NCI-H1436 treated with DMSO at 0.1 percent for 48 hours (cell line): ENCODE measurements at regions not wholly inside any gene's neighbourhood (a gene's known extent, or its start where the extent isn't known, plus 50 kb on each side); places are given as distances from the start of the nearest gene placed in this dataset.
A peak's percentile ranks its signal among the peaks of the same experiment; 100 is the strongest.
"Not testable (repeated sequence)": the region's sequence is repeated elsewhere in the genome, so short reads cannot be mapped to it uniquely, and the experiment has no call there.

Experiments used
- DNase-seq: peaks from one replicate; lab custom pipeline; 2025; lab: John Stamatoyannopoulos, UW

GRCh38 chr1:105137543-105138457, 1388.1 kb downstream of the AMY1C start:
- DNase-seq: peak; percentile 26

DNA sequence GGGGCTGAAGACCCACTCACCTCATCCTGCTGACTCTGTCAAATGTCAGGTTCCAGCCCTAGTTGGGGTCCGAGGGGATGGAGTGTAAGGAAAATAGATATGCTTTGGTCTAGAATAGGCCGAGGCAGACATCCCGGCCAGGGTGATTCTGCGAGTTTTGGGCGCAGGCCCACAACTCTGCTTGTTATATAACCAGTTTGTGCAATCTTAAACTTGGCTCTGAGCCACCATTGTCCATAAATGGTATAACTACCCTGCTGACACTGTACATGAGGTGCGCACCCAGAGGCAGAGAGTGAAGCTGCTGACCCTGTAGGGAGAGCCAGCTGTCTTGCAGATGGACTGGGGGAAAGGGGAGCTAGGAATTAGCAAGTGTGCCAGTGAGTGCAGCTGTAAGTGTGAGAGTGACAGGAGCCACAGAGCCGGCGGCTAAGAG, 1388.8 kb downstream of the AMY1C start:
- DNase-seq: peak; percentile 45

DNA sequence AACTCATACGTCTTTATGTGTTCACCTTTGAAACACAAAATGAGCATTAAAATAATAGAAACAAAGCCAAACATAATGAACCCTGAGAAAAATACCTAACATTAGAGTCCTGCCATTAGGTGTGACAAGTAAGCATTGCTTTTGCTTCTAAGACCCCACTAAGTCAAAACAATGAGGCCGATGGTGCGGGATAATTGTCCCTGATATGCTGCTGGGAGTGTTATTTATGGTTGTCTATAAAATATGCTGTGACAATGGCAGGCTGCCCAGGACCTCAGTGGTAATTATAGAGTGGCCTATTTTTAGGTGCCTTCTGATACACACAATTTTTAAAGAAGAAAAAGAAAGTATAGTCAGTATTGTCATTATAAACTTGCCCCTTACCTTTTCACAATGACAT, 1423.1 kb downstream of the AMY1C start:
- DNase-seq: peak; percentile 16

DNA sequence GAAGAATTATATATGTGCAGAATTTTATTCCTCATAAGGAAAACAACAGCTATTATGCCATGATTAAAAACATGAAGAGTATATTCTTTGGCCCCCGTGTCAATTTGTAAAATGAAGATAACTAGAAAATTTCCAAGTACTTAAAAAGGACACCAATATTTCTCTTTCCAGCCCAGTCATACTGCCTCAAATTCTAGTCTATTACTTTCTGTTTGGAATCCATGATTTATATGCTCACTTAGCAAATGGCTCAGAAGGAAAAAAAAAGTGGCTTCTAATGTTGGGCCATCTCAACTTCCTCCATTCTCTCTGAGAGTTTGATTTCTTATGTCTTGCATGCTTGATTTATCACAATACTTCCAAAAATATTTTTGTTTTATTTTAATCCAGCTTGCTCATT, 1431.1 kb downstream of the AMY1C start:
- DNase-seq: no peak

GRCh38 chr1:105204836-105205371, 1455.2 kb downstream of the AMY1C start:
- DNase-seq: no peak

- DNase-seq: no peak
Observed at GRCh38 chr1:105208581-105208980, 1458.9 kb downstream of the AMY1C start.

GRCh38 chr1:105210747-105211146, 1461.0 kb downstream of the AMY1C start:
- no peak for DNase-seq

- no peak for DNase-seq
Observed at GRCh38 chr1:105231378-105231777, 1481.7 kb downstream of the AMY1C start.

DNA sequence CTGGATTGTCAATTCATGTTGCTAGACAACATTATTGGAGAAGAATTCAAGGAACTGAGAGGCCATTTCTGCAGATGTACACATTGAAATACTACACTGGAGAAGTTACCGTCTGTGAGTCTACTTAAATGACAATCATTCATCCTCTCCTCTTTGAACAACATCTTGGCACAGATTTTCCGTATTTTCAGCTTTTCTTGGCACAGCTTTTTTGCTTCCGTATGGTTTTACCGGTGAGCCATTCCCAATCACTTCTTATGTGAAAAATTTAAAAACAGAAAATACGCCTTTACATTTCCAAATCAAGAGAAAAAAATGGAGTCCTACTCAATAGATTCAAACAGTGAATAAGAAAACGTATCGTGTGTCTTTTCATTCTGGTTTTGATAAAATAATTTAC, 1493.7 kb downstream of the AMY1C start:
- no peak for DNase-seq

DNA sequence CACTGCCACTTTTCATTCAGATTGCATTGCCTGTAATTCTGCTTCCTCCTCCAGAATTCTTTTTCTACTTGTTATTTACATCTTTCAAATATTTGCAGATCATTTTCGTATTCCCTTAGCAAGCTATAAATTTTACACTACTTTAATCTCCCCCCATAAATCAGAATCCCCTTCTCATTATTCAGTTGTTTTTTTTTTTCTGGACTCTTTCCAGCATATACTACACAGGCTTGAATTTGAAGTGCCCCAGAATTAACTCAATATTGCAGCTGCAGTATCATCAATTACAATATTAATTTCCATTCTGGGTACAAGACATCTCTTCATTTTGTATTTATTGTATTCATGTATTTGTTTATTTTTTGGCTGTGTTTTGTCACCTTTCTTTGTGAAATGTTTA, 1494.3 kb downstream of the AMY1C start:
- DNase-seq: peak; percentile 27

DNA sequence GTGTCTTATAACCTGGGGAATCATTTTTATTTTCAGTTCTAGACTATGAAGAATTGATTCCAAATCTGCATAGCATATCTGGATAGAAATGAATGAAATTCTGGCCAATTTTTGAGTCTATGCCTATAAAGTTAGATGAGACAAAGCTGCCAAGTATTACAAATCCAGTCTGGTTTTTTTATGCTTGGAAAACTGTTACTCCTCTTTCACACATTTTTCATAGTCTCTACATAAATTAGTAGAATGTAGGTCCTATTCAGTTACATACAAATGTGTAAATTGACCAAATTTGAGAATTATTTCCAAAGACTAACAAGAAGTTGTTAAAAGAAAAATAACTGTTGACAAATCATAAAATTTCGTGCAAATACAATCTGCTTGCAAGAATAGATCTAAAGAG, 1505.2 kb downstream of the AMY1C start:
- DNase-seq: no peak

- peak; percentile 32 for DNase-seq
Observed at GRCh38 chr1:105260001-105260400, 1510.3 kb downstream of the AMY1C start.

- DNase-seq: no peak
Observed at GRCh38 chr1:105270966-105271365, 1521.3 kb downstream of the AMY1C start.

- DNase-seq: not testable (repeated sequence)
Observed at GRCh38 chr1:105272376-105272775, 1522.7 kb downstream of the AMY1C start.

DNA sequence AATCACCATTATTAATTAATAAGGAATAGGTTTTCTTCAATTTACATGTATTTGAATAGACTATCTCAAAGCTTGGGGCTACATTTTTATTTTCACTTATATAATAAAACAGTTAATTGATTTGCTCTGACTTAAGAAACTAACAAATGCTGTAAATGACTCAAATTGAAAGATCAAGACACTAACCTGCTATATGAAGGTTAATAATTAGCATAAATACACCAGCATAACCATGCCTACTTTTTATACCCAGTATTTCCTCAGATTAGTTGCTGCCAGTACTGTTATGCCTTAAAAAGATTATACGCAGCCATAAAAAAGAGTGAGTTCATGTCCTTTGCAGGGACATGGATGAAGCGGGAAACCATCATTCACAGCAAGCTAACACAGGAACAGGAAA, 1545.1 kb downstream of the AMY1C start:
- DNase-seq: no peak

GRCh38 chr1:105310063-105310462, 1560.4 kb downstream of the AMY1C start:
- no peak for DNase-seq

DNA sequence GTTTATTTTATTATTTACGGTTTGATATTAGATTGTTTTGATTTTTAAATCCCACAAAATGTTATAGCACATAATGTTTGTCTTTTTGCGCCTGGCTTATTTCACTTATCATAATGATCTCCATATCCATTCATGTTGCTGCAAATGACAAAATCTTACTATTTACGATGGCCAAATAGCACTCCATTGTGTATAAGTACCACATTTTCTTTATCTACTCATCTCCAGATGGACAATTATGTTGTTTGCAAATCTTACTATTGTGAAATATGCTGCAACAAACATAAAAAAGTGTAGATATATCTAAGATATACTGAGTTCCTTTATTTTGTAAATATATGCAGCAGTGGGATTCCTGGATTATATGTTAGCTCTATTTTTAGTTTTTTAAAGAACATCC, 1568.3 kb downstream of the AMY1C start:
- DNase-seq: no peak

- DNase-seq: no peak
Observed at GRCh38 chr1:105326886-105327285, 1577.2 kb downstream of the AMY1C start.

GRCh38 chr1:105337420-105337819, 1587.7 kb downstream of the AMY1C start:
- no peak for DNase-seq

DNA sequence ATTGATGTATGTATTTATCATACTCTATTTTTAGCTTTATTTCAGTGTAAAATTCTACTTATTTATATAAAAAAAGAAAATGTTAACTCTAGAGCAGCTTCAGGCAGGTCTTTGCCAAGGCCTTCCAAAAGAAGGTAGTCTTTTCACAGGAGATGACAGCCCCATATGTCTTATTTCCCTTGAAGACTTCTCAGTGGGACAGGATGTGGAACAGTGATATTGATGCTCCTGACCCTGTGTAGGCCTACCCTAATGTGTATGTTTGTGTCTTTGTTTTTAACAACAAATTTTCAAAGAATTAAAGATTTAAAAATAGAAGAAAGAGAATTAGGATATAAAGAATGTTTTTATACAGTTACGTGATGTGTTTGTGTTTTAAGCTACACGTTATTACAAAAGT, 1593.6 kb downstream of the AMY1C start:
- no peak for DNase-seq

DNA sequence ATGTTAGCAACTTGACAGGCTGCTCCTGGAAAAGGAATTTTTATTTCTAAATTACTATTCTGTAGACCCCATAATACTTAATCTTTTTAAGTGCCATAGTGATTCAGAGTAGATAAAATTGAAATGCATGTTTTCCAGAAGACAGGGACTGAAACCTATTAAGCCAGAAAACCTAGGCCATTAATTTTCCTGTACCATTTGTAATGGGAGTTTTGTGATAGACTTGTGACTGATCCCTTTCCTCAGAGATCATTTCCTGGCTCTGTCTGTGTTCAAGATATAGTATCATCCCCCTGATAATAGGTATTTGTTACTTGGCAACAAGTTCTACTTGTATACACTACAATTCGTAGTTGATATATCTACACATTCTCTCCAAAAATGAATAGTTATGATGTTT, 1609.8 kb downstream of the AMY1C start:
- no peak for DNase-seq

- no peak for DNase-seq
Observed at GRCh38 chr1:105362438-105362837, 1612.7 kb downstream of the AMY1C start.

DNA sequence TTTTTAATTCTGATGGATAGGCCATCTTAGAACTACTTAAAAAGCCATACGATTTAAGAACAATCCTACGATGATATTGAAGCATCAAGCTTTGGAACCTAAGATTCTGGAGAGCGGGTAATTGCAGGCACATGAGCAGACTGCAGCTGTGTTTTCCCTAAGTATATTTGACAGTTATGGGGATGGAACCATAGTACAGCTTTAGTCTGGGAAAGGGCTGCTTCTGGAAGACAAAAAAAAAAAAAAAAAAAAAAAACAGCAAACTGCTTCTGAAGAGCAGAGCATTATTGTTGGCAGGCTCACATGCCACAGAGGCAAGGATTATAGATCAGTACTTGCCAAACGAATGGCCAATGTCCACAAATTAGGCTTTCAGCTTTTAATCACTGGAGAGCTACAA, 1618.7 kb downstream of the AMY1C start:
- DNase-seq: no peak

DNA sequence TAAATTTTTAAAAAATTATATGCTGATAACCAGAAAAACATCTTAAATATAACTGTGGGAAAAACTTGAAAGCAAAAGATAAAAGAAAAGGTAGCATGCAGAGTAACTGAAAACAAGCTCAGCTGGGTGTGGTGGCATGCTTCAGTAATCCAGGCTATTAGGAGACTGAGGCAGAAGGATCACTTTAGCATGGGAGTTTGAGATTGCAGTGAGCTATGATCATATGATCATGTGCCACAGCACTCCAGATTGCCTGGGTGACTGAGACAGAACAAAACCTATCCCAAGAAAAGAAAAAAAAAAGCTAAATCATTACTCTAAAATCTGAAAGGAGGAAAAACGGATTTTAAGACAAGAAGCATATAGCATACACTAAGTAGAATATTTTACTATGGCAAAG, 1624.0 kb downstream of the AMY1C start:
- no peak for DNase-seq
